ENCODE measurements at regions not wholly inside any gene's neighbourhood (a gene's known extent, or its start where the extent isn't known, plus 50 kb on each side); places are given as distances from the start of the nearest gene placed in this dataset.
"Not testable (repeated sequence)": the region's sequence is repeated elsewhere in the genome, so short reads cannot be mapped to it uniquely, and the experiment has no call there.

GRCh38 chr16:11416228-11417001 lies 71.2 kb downstream of the RMI2 start:
- no peak for DNase-seq

- DNase-seq: no peak
Measured at GRCh38 chr16:11417487-11417886, 72.2 kb downstream of the RMI2 start.

- no peak for DNase-seq
Measured at GRCh38 chr16:11418506-11418905, 73.2 kb downstream of the RMI2 start.

- DNase-seq: not testable (repeated sequence)
Measured at GRCh38 chr16:11420067-11420466, 74.8 kb downstream of the RMI2 start.

- DNase-seq: no peak
Measured at GRCh38 chr16:11420895-11421294, 75.6 kb downstream of the RMI2 start.

- no peak for DNase-seq
Measured at GRCh38 chr16:11422381-11423314, 77.4 kb downstream of the RMI2 start.

GRCh38 chr16:11423315-11424117 lies 78.3 kb downstream of the RMI2 start:
- no peak for DNase-seq

GRCh38 chr16:11424118-11424460 lies 78.8 kb downstream of the RMI2 start:
- DNase-seq: no peak

GRCh38 chr16:11425140-11425539 lies 79.9 kb downstream of the RMI2 start:
- DNase-seq: no peak

GRCh38 chr16:11428623-11428953 lies 83.3 kb downstream of the RMI2 start:
- DNase-seq: no peak

GRCh38 chr16:11429123-11429522 lies 83.9 kb downstream of the RMI2 start:
- DNase-seq: no peak

- no peak for DNase-seq
Measured at GRCh38 chr16:11429823-11430222, 84.6 kb downstream of the RMI2 start.

GRCh38 chr16:11430601-11431317 lies 85.5 kb downstream of the RMI2 start:
- DNase-seq: no peak

- DNase-seq: no peak
Measured at GRCh38 chr16:11431915-11432465, 86.7 kb downstream of the RMI2 start.

GRCh38 chr16:11432856-11433395 lies 87.7 kb downstream of the RMI2 start:
- DNase-seq: no peak

GRCh38 chr16:11435576-11435975 lies 90.3 kb downstream of the RMI2 start:
- DNase-seq: no peak

GRCh38 chr16:11437069-11437468 lies 91.8 kb downstream of the RMI2 start:
- DNase-seq: no peak

- no peak for DNase-seq
Measured at GRCh38 chr16:11439790-11440656, 94.8 kb downstream of the RMI2 start.

- DNase-seq: no peak
Measured at GRCh38 chr16:11440657-11441012, 95.4 kb downstream of the RMI2 start.

GRCh38 chr16:11445486-11445885 lies 100.2 kb downstream of the RMI2 start:
- no peak for DNase-seq

- DNase-seq: no peak
Measured at GRCh38 chr16:11446566-11447119, 101.4 kb downstream of the RMI2 start.
